Lower leg skin (tissue), 3 donors: ENCODE measurements at regions not wholly inside any gene's neighbourhood (a gene's known extent, or its start where the extent isn't known, plus 50 kb on each side); places are given as distances from the start of the nearest gene placed in this dataset.

Experiments used
- POLR2A ChIP-seq, 2 donors: fragments of 450-650 bp; IDR thresholded peaks; one replicate each; pipeline ENCODE4 v1.6.1; 2016 to 2017; ENCODE audit warnings: antibody characterized with exemption in 2 of 2, mild to moderate bottlenecking in 1 of 2, moderate library complexity in 1 of 2
- TF ChIP-seq, protein P1 (sequence below), 3 donors: fragments of 450-650 bp; IDR thresholded peaks; one replicate each; pipeline ENCODE4 v1.5.1; 2016; ENCODE audit warnings: antibody characterized with exemption in 3 of 3, mild to moderate bottlenecking in 3 of 3, moderate library complexity in 2 of 3

GRCh38 chr16:86919078-86919477 lies 340.7 kb downstream of the FOXL1 start:
- TF ChIP-seq, protein P1, sequence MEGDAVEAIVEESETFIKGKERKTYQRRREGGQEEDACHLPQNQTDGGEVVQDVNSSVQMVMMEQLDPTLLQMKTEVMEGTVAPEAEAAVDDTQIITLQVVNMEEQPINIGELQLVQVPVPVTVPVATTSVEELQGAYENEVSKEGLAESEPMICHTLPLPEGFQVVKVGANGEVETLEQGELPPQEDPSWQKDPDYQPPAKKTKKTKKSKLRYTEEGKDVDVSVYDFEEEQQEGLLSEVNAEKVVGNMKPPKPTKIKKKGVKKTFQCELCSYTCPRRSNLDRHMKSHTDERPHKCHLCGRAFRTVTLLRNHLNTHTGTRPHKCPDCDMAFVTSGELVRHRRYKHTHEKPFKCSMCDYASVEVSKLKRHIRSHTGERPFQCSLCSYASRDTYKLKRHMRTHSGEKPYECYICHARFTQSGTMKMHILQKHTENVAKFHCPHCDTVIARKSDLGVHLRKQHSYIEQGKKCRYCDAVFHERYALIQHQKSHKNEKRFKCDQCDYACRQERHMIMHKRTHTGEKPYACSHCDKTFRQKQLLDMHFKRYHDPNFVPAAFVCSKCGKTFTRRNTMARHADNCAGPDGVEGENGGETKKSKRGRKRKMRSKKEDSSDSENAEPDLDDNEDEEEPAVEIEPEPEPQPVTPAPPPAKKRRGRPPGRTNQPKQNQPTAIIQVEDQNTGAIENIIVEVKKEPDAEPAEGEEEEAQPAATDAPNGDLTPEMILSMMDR (IDR thresholded peaks at IDR 0.05) = no peak
- TF ChIP-seq POLR2A (IDR thresholded peaks at IDR 0.05) = no peak
